ENCODE measurements at regions not wholly inside any gene's neighbourhood (a gene's known extent, or its start where the extent isn't known, plus 50 kb on each side); places are given as distances from the start of the nearest gene placed in this dataset.

DNA sequence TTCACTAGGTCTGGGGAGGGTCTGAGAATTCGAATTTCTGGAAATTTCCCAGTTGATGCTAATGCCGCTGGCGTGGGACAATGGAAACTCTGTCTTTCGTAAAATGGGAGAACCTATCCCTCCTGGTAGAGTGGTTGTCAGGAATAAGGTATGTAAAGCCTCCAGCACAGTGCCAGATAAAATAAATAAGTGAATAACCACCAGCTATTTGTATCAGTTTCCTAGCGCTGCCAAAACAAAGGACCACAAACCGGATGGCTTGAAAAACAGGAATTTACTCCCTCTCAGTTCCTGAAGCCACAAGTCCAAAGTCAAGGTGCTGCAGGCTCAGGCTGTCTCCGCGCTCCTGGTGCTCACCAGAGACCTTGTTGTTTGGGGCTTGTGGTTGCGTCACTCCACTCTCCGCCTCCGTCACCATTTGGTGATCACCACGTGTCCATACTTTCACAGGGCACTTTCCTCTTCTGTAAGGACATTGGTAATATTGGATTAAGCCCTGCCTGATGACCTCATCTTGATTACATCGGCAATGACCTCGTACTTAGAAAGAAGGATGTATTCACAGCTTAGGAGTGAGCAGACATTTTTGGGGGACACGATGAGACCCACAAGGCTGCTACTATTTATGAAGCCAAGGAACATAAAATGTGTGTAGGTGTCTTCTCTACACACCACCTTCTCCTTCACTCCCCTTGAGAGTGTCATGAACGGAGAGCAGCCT, 428.5 kb downstream of the IRS2 start:
- no peaks in the 10 kb centered on the region for H3K27me3 ChIP-seq
- intact Hi-C loops (cut with DNase I), result no loop called here
- no peak overlapping the region for H3K4me3 ChIP-seq
- no peaks in the 10 kb centered on the region for H3K36me3 ChIP-seq
- no peak for TF ChIP-seq EP300 (IDR thresholded peaks at IDR 0.05)
- no peak for TF ChIP-seq POLR2A (IDR thresholded peaks at IDR 0.05)
- TF ChIP-seq, protein P1, sequence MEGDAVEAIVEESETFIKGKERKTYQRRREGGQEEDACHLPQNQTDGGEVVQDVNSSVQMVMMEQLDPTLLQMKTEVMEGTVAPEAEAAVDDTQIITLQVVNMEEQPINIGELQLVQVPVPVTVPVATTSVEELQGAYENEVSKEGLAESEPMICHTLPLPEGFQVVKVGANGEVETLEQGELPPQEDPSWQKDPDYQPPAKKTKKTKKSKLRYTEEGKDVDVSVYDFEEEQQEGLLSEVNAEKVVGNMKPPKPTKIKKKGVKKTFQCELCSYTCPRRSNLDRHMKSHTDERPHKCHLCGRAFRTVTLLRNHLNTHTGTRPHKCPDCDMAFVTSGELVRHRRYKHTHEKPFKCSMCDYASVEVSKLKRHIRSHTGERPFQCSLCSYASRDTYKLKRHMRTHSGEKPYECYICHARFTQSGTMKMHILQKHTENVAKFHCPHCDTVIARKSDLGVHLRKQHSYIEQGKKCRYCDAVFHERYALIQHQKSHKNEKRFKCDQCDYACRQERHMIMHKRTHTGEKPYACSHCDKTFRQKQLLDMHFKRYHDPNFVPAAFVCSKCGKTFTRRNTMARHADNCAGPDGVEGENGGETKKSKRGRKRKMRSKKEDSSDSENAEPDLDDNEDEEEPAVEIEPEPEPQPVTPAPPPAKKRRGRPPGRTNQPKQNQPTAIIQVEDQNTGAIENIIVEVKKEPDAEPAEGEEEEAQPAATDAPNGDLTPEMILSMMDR (IDR thresholded peaks at IDR 0.05), result no peak
- H3K4me1 ChIP-seq (ENCODE audit: insufficient read depth), result no peaks in the 10 kb centered on the region
- WGBS, 3 donors, result 95 to 96% (median 95%) methylated on average over 16 of the region's 16 CpGs
- H3K9me3 ChIP-seq, result no peaks in the 10 kb centered on the region
- DNase-seq, result no peak
- no peak overlapping the region for H3K27ac ChIP-seq

DNA sequence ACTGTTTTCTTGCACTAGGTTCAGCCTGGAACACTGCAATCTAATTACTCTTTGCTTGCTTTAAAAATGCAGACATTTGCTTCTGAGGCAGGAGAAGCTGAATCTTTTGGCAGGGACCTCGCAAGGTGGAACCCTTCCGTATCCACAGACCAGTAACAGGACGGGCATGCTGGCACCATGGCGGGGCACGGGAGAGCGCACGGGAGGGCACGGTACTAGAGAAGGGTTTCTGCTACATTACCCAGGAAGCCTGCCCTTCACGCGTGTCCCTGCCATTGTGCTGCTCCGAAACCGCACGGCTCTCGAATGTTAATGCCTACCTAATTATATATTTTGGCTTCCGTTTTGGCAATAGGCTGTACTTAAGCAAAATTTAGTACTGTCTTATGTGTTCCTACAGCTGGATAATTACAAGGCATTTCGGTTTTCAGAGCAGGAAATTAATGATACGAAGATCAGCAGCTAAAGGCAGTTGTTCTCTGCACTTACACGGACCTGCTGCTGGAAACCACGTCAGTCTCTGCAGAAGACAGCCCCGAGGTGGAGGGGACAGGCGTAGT, 430.4 kb downstream of the IRS2 start:
- H3K27me3 ChIP-seq, result no peaks in the 10 kb centered on the region
- no peaks in the 10 kb centered on the region for H3K36me3 ChIP-seq
- TF ChIP-seq, protein P1 (IDR thresholded peaks at IDR 0.05), result no peak
- TF ChIP-seq POLR2A (IDR thresholded peaks at IDR 0.05), result no peak
- no peak for TF ChIP-seq EP300 (IDR thresholded peaks at IDR 0.05)
- intact Hi-C loops (cut with DNase I), result no loop called here
- H3K4me1 ChIP-seq (ENCODE audit: insufficient read depth), result no peaks in the 10 kb centered on the region
- H3K9me3 ChIP-seq, result no peaks in the 10 kb centered on the region
- no peak for DNase-seq
- WGBS, 3 donors, result 89 to 93% (median 92%) methylated on average over 21 of the region's 21 CpGs
- no peak overlapping the region for H3K27ac ChIP-seq
- H3K4me3 ChIP-seq, result no peak overlapping the region

GRCh38 chr13:109355166-109355565, 431.2 kb downstream of the IRS2 start:
- DNase-seq, result no peak
- Histone ChIP-seq H3K27ac (no peak overlapping the region), H3K27me3 (no peaks in the 10 kb centered on the region), H3K9me3 (no peaks in the 10 kb centered on the region), H3K4me1 (ENCODE audit: insufficient read depth) (no peaks in the 10 kb centered on the region), H3K4me3 (no peak overlapping the region), H3K36me3 (no peaks in the 10 kb centered on the region)
- intact Hi-C loops (cut with DNase I), result no loop called here
- TF ChIP-seq POLR2A (IDR thresholded peaks at IDR 0.05) (no peak), EP300 (IDR thresholded peaks at IDR 0.05) (no peak)
- TF ChIP-seq, protein P1 (IDR thresholded peaks at IDR 0.05), result no peak
- 90 to 93% (median 91%) methylated on average over 4 of the region's 4 CpGs for WGBS, 3 donors

DNA sequence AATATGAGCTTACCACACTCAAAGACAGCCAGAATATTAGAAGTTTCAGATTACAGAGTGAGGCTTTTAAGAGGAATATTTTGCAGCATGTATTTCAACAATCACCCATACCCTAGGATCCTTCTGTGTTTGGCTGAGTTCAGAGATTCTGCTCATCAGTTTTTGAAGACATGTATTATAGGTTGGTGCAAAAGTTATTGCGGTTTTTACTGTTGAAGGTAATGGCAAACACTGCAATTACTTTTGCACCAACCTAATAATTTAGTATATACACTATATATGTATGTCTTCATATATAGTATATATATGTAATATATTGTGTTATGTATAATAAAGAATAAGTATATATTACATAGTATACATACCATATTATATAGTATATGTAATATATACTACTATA, 435.1 kb downstream of the IRS2 start:
- Histone ChIP-seq H3K4me3 (no peak overlapping the region), H3K27ac (no peak overlapping the region), H3K36me3 (no peaks in the 10 kb centered on the region), H3K4me1 (ENCODE audit: insufficient read depth) (no peaks in the 10 kb centered on the region), H3K9me3 (no peaks in the 10 kb centered on the region), H3K27me3 (no peaks in the 10 kb centered on the region)
- WGBS, 3 donors, result 92 to 95% (median 93%) methylated on average over 1 of the region's 1 CpG
- intact Hi-C loops (cut with DNase I), result no loop called here
- TF ChIP-seq, protein P1 (IDR thresholded peaks at IDR 0.05), result no peak
- TF ChIP-seq POLR2A (IDR thresholded peaks at IDR 0.05) (no peak), EP300 (IDR thresholded peaks at IDR 0.05) (no peak)
- no peak for DNase-seq
